Neural progenitor cell (in vitro differentiated cells): ENCODE measurements at regions not wholly inside any gene's neighbourhood (a gene's known extent, or its start where the extent isn't known, plus 50 kb on each side); places are given as distances from the start of the nearest gene placed in this dataset.

Source experiments
- DNase-seq: peaks from one replicate; pipeline ENCODE4 v3.0.0-alpha.2; 2016; ENCODE audit warnings: low spot score
- H2AFZ ChIP-seq: fragments of 200-600 bp; sonication (generic); replicated peaks from 2 replicates; pipeline ENCODE4 v1.6.1; 2016; ENCODE audit warnings: antibody characterized with exemption
- H3F3A ChIP-seq: fragments of 200-600 bp; sonication (generic); 2 replicates; pipeline ENCODE4 v1.6.1; 2016; ENCODE audit warnings: antibody characterized with exemption, low read depth
- H3K27ac ChIP-seq: fragments of 200-600 bp; sonication (generic); 2 replicates; pipeline ENCODE4 v1.5.1; 2016; ENCODE audit warnings: mild to moderate bottlenecking
- H3K27me3 ChIP-seq: fragments of 200-600 bp; sonication (generic); 2 replicates; pipeline ENCODE4 v1.6.1; 2016; ENCODE audit warnings: mild to moderate bottlenecking, moderate library complexity
- H3K36me3 ChIP-seq: fragments of 200-600 bp; sonication (generic); 2 replicates; pipeline ENCODE4 v1.5.1; 2016
- H3K4me1 ChIP-seq: fragments of 200-600 bp; sonication (generic); 2 replicates; pipeline ENCODE4 v1.6.1; 2016; ENCODE audit warnings: mixed run types
- H3K4me2 ChIP-seq: fragments of 200-600 bp; sonication (generic); 2 replicates; pipeline ENCODE4 v1.6.1; 2016
- H3K4me3 ChIP-seq: fragments of 200-600 bp; sonication (generic); 2 replicates; pipeline ENCODE4 v1.5.1; 2016
- H3K79me2 ChIP-seq: fragments of 200-600 bp; sonication (generic); 2 replicates; pipeline ENCODE4 v1.6.1; 2016; ENCODE audit warnings: low read depth
- H3K9ac ChIP-seq: fragments of 200-600 bp; sonication (generic); 2 replicates; pipeline ENCODE4 v1.6.1; 2016
- H3K9me3 ChIP-seq: fragments of 200-600 bp; sonication (generic); 2 replicates; pipeline ENCODE4 v1.5.1; 2016; ENCODE audit warnings: low read depth
- H4K20me1 ChIP-seq: fragments of 200-600 bp; sonication (generic); 2 replicates; pipeline ENCODE4 v1.6.1; 2016; ENCODE audit warnings: low read depth
- H3K27ac Mint-ChIP-seq: 3 replicates; pipeline ENCODE4 v1.8.0; 2021; ENCODE audit warnings: mixed read lengths
- H3K27me3 Mint-ChIP-seq: 2 replicates; pipeline ENCODE4 v1.8.0; 2022; ENCODE audit warnings: low read depth, mild to moderate bottlenecking, inconsistent platforms, moderate library complexity, mixed read lengths; ENCODE audit not compliant: insufficient read depth
- H3K36me3 Mint-ChIP-seq: 3 replicates; pipeline ENCODE4 v1.8.0; 2021; ENCODE audit warnings: mixed read lengths
- H3K4me1 Mint-ChIP-seq: 3 replicates; pipeline ENCODE4 v1.8.0; 2021; ENCODE audit warnings: mixed read lengths
- H3K4me3 Mint-ChIP-seq: 3 replicates; pipeline ENCODE4 v1.8.0; 2021; ENCODE audit warnings: mild to moderate bottlenecking, moderate library complexity, mixed read lengths
- H3K9me3 Mint-ChIP-seq: 3 replicates; pipeline ENCODE4 v1.8.0; 2020; ENCODE audit warnings: mixed read lengths
- CTCF ChIP-seq: fragments of 200-600 bp; sonication (generic); IDR thresholded peaks from 2 replicates; pipeline ENCODE4 v1.5.1; 2017; ENCODE audit warnings: antibody characterized with exemption, mild to moderate bottlenecking
- EZH2 ChIP-seq: fragments of 200-600 bp; sonication (generic); IDR thresholded peaks from 2 replicates; pipeline ENCODE4 v1.6.1; 2017; ENCODE audit warnings: antibody characterized with exemption, mild to moderate bottlenecking, moderate library complexity
- EZH2phosphoT487 ChIP-seq: fragments of 200-600 bp; sonication (generic); IDR thresholded peaks from 2 replicates; pipeline ENCODE4 v1.6.1; 2017; ENCODE audit warnings: antibody characterized with exemption

GRCh38 chr2:146634230-146635097 is 1210.4 kb upstream of the ACVR2A start:
- TF ChIP-seq CTCF: no peak
- no peak for TF ChIP-seq EZH2phosphoT487
- no peak for TF ChIP-seq EZH2
- H3K27ac ChIP-seq: no peak overlapping the region
- H3K9ac ChIP-seq: no peak overlapping the region
- H3K9me3 Mint-ChIP-seq: no peaks in the 10 kb centered on the region
- no peaks in the 10 kb centered on the region for H3K36me3 ChIP-seq
- no peaks in the 10 kb centered on the region for H3K4me1 Mint-ChIP-seq
- H2AFZ ChIP-seq: no peak overlapping the region
- H3K4me3 Mint-ChIP-seq: no peak overlapping the region
- H3K4me2 ChIP-seq: no peak overlapping the region
- no peak overlapping the region for H3K4me3 ChIP-seq
- H3F3A ChIP-seq: no peaks in the 10 kb centered on the region
- no peaks in the 10 kb centered on the region for H3K9me3 ChIP-seq
- no peaks in the 10 kb centered on the region for H3K36me3 Mint-ChIP-seq
- no peaks in the 10 kb centered on the region for H4K20me1 ChIP-seq
- no peak overlapping the region for H3K27ac Mint-ChIP-seq
- no peaks in the 10 kb centered on the region for H3K27me3 ChIP-seq
- no peaks in the 10 kb centered on the region for H3K4me1 ChIP-seq
- H3K79me2 ChIP-seq: no peaks in the 10 kb centered on the region
- no peaks in the 10 kb centered on the region for H3K27me3 Mint-ChIP-seq
- no peak for DNase-seq

- Mint-ChIP-seq H3K4me1 (no peaks in the 10 kb centered on the region), H3K4me3 (no peak overlapping the region), H3K27me3 (no peaks in the 10 kb centered on the region), H3K36me3 (no peaks in the 10 kb centered on the region), H3K9me3 (no peaks in the 10 kb centered on the region), H3K27ac (no peak overlapping the region)
- TF ChIP-seq EZH2 (no peak), EZH2phosphoT487 (no peak), CTCF (no peak)
- no peak overlapping the region for H3K9ac ChIP-seq
- H3K4me2 ChIP-seq: no peak overlapping the region
- no peaks in the 10 kb centered on the region for H3K27me3 ChIP-seq
- H2AFZ ChIP-seq: no peak overlapping the region
- H3K36me3 ChIP-seq: no peaks in the 10 kb centered on the region
- H3F3A ChIP-seq: no peaks in the 10 kb centered on the region
- no peak for DNase-seq
- H3K4me1 ChIP-seq: no peaks in the 10 kb centered on the region
- no peak overlapping the region for H3K4me3 ChIP-seq
- H3K9me3 ChIP-seq: no peaks in the 10 kb centered on the region
- H3K79me2 ChIP-seq: no peaks in the 10 kb centered on the region
- H4K20me1 ChIP-seq: no peaks in the 10 kb centered on the region
- no peak overlapping the region for H3K27ac ChIP-seq
These were observed 1211.7 kb upstream of the ACVR2A start for GRCh38 chr2:146633159-146633558.

- H3K4me1 Mint-ChIP-seq: no peaks in the 10 kb centered on the region
- TF ChIP-seq EZH2: no peak
- TF ChIP-seq CTCF: no peak
- TF ChIP-seq EZH2phosphoT487: no peak
These were observed 1212.1 kb upstream of the ACVR2A start for GRCh38 chr2:146632707-146633106.

More at GRCh38 chr2:146632707-146633106, 1212.1 kb upstream of the ACVR2A start:
- no peak for DNase-seq
- no peaks in the 10 kb centered on the region for H3K79me2 ChIP-seq
- H3F3A ChIP-seq: no peaks in the 10 kb centered on the region
- no peak overlapping the region for H3K9ac ChIP-seq
- no peaks in the 10 kb centered on the region for H3K4me1 ChIP-seq
- no peaks in the 10 kb centered on the region for H3K36me3 ChIP-seq
- H2AFZ ChIP-seq: no peak overlapping the region
- Mint-ChIP-seq H3K27me3 (no peaks in the 10 kb centered on the region), H3K27ac (no peak overlapping the region), H3K9me3 (no peaks in the 10 kb centered on the region), H3K4me3 (no peak overlapping the region), H3K36me3 (no peaks in the 10 kb centered on the region)
- no peak overlapping the region for H3K4me3 ChIP-seq
- H3K27me3 ChIP-seq: no peaks in the 10 kb centered on the region
- no peak overlapping the region for H3K27ac ChIP-seq
- no peak overlapping the region for H3K4me2 ChIP-seq
- no peaks in the 10 kb centered on the region for H3K9me3 ChIP-seq
- no peaks in the 10 kb centered on the region for H4K20me1 ChIP-seq
